HepG2 (cell line): ENCODE measurements at regions not wholly inside any gene's neighbourhood (a gene's known extent, or its start where the extent isn't known, plus 50 kb on each side); places are given as distances from the start of the nearest gene placed in this dataset.

Source experiments
- ATAC-seq: fragments of 200-7000 bp; cut with Tn5 transposase; 3 replicates; pipeline ENCODE4 v1.9.1; 2020; ENCODE audit warnings: mild to moderate bottlenecking, moderate library complexity
- BruUV-seq: library from RNA; stranded (reverse); fragments of 400-500 nt; replicated peaks from 2 replicates; lab custom pipeline; 2021; lab: Mats Ljungman, UMichigan
- CTCF ChIA-PET: fragments of 300-600 bp; formaldehyde crosslinking; extraction: SDS; loops from one replicate; lab custom pipeline; 2021; ENCODE audit warnings: low total read pairs, inconsistent platforms, low intra/inter-chr PET ratio; lab: Yijun Ruan, JAX
- POLR2A ChIA-PET: fragments of 350-600 bp; sonication (Branson Sonifier 250); formaldehyde crosslinking; loops from one replicate; lab custom pipeline; 2020; ENCODE audit warnings: antibody characterized with exemption, inconsistent platforms; lab: Yijun Ruan, JAX
- DNase-seq: peaks from one replicate; pipeline ENCODE4 v3.0.0-alpha.2; 2015; ENCODE audit warnings: low spot score
- FAIRE-seq: peaks from 3 replicates; lab custom pipeline; 2011; peaks lifted over from hg19 to GRCh38; lab: Jason Lieb, UNC
- H2AFZ ChIP-seq: one replicate; pipeline ENCODE4 v1.6.1; 2011; ENCODE audit warnings: low read length, inconsistent platforms
- H3K27ac ChIP-seq: fragments of 300-600 bp; 3 replicates; pipeline ENCODE4 v1.8.0; 2011; ENCODE audit warnings: mixed run types, mild to moderate bottlenecking, mixed read lengths, low read length, inconsistent platforms; ENCODE audit not compliant: insufficient read depth; ENCODE audit errors: extremely low read length
- H3K27me3 ChIP-seq, 2 experiments: fragments of 200-600 bp in 1 of 2; 2 replicates in 1 of 2; 3 replicates in 1 of 2; pipeline versions ENCODE4 v1.6.0 to v1.8.0; 2011; ENCODE audit warnings: low read length in 2 of 2, mild to moderate bottlenecking in 2 of 2, moderate library complexity in 2 of 2, inconsistent platforms in 1 of 2; ENCODE audit not compliant: insufficient read depth in 2 of 2, control insufficient read depth in 1 of 2
- H3K36me3 ChIP-seq, 2 experiments: fragments of 200-600 bp in 1 of 2; replicated peaks in 1 of 2; 2 replicates in 1 of 2; 3 replicates in 1 of 2; pipeline versions ENCODE4 v1.5.1 to v1.8.0; 2011; ENCODE audit warnings: low read length in 2 of 2, inconsistent platforms in 1 of 2; ENCODE audit not compliant: insufficient read depth in 2 of 2, control insufficient read depth in 1 of 2
- H3K4me1 ChIP-seq: 2 replicates; pipeline ENCODE4 v1.5.1; 2012; ENCODE audit warnings: low read length, inconsistent platforms; ENCODE audit not compliant: insufficient read depth
- H3K4me2 ChIP-seq: 2 replicates; pipeline ENCODE4 v1.6.0; 2011; ENCODE audit warnings: low read depth, low read length, inconsistent platforms
- H3K4me3 ChIP-seq, 3 experiments: fragments of 200-600 bp in 1 of 3; sonication (generic), shearing (Covaris generic) in 1 of 3; replicated peaks in 1 of 3; 2 replicates each; pipeline ENCODE4 v1.5.1; 2011 to 2016; ENCODE audit warnings: low read length in 3 of 3, inconsistent platforms in 2 of 3, low read depth in 2 of 3, mild to moderate bottlenecking in 2 of 3, control low read depth in 1 of 3, mixed read lengths in 1 of 3; ENCODE audit not compliant: insufficient read depth in 1 of 3
- H3K79me2 ChIP-seq: one replicate; pipeline ENCODE4 v1.6.1; 2011; ENCODE audit warnings: low read length, inconsistent platforms; ENCODE audit not compliant: insufficient read depth
- H3K9ac ChIP-seq: 2 replicates; pipeline ENCODE4 v1.6.0; 2011; ENCODE audit warnings: mild to moderate bottlenecking, low read depth, low read length, inconsistent platforms; ENCODE audit not compliant: insufficient read depth
- H3K9me3 ChIP-seq: 2 replicates; pipeline ENCODE4 v1.5.1; 2012; ENCODE audit warnings: mild to moderate bottlenecking, low read length
- H4K20me1 ChIP-seq: 2 replicates; pipeline ENCODE4 v1.6.0; 2011; ENCODE audit warnings: inconsistent platforms, mild to moderate bottlenecking, low read length, moderate library complexity; ENCODE audit not compliant: insufficient read depth
- GABPB1 ChIP-seq: IDR thresholded peaks from 2 replicates; pipeline ENCODE4 v1.6.1; 2016; ENCODE audit warnings: mild to moderate bottlenecking, missing genetic modification reagents, moderate library complexity, missing compliant biosample characterization
- HDAC1 ChIP-seq: sonication (generic); formaldehyde crosslinking; IDR thresholded peaks from 2 replicates; pipeline ENCODE4 v1.5.1; 2020; ENCODE audit warnings: mild to moderate bottlenecking, missing genetic modification reagents
- HNF4A ChIP-seq: sonication (generic); formaldehyde crosslinking; IDR thresholded peaks from 2 replicates; pipeline ENCODE4 v1.4.0; 2020; ENCODE audit warnings: missing genetic modification reagents
- MAFF ChIP-seq: IDR thresholded peaks from 2 replicates; pipeline ENCODE4 v1.6.1; 2011; ENCODE audit warnings: low read depth, low read length, improper control_type of control experiment
- MAFK ChIP-seq, 2 experiments: IDR thresholded peaks in 1 of 2; conservative IDR thresholded peaks in 1 of 2; 2 replicates each; pipeline ENCODE4 v1.6.1; 2011; ENCODE audit warnings: improper control_type of control experiment in 2 of 2, low read length in 2 of 2
- POLR2A ChIP-seq, 2 experiments: IDR thresholded peaks; 2 replicates each; pipeline ENCODE4 v1.6.1; 2011; ENCODE audit warnings: low read depth in 2 of 2, low read length in 2 of 2, mild to moderate bottlenecking in 1 of 2, moderate library complexity in 1 of 2; ENCODE audit not compliant: insufficient read depth in 1 of 2
- SMAD3 ChIP-seq: sonication (generic); formaldehyde crosslinking; IDR thresholded peaks from 2 replicates; pipeline ENCODE4 v1.4.0; 2020; ENCODE audit warnings: missing genetic modification reagents
- TCF7 ChIP-seq: sonication (generic); IDR thresholded peaks from 2 replicates; pipeline ENCODE4 v1.6.1; 2016; ENCODE audit warnings: antibody characterized with exemption, low read depth
- ZFP1 ChIP-seq: IDR thresholded peaks from 2 replicates; pipeline ENCODE4 v1.6.1; 2016
- ZNF136 ChIP-seq: sonication (generic); formaldehyde crosslinking; IDR thresholded peaks from 2 replicates; pipeline ENCODE4 v1.8.1; 2022; ENCODE audit warnings: low read depth, mild to moderate bottlenecking, moderate library complexity, missing genetic modification reagents
- ZNF414 ChIP-seq: sonication (generic); formaldehyde crosslinking; IDR thresholded peaks from 2 replicates; pipeline ENCODE4 v1.5.0; 2020; ENCODE audit warnings: missing genetic modification reagents
- ZNF432 ChIP-seq: sonication (generic); formaldehyde crosslinking; IDR thresholded peaks from 2 replicates; pipeline ENCODE4 v1.5.0; 2020; ENCODE audit warnings: missing genetic modification reagents, mild to moderate bottlenecking, borderline replicate concordance
- ZNF577 ChIP-seq: sonication (generic); formaldehyde crosslinking; IDR thresholded peaks from 2 replicates; pipeline ENCODE4 v1.4.0; 2020; ENCODE audit warnings: mild to moderate bottlenecking, low read depth, missing genetic modification reagents, borderline replicate concordance
- ZNF788 ChIP-seq: sonication (generic); formaldehyde crosslinking; IDR thresholded peaks from 2 replicates; pipeline ENCODE4 v1.5.0; 2020; ENCODE audit warnings: mild to moderate bottlenecking, missing genetic modification reagents, borderline replicate concordance
- ZZZ3 ChIP-seq: sonication (generic); formaldehyde crosslinking; IDR thresholded peaks from 2 replicates; pipeline ENCODE4 v1.4.0; 2020; ENCODE audit warnings: missing genetic modification reagents, mild to moderate bottlenecking, borderline replicate concordance
- WGBS: methylation state at CpG from one replicate; pipeline ENCODE4 v1.1.6; 2017; ENCODE audit warnings: low lambda C conversion rate; 5-methylcytosine and 5-hydroxymethylcytosine counted together
- in situ Hi-C: cut with HindIII; loops from 2 replicates; pipeline ENCODE4 v1.10.0; 2017; ENCODE audit warnings: low pct_unique_long_range_greater_than_20kb; ENCODE audit not compliant: extremely low pct_ligation_motif_present
- intact Hi-C: fragments of 100-400 bp; cut with micrococcal nuclease; formaldehyde crosslinking; loops from one replicate; pipeline ENCODE4 v1.10.0; 2022; ENCODE audit not compliant: unreplicated experiment
- TF ChIP-seq, protein P1 (sequence below): sonication (generic); formaldehyde crosslinking; IDR thresholded peaks from 2 replicates; pipeline ENCODE4 v1.5.1; 2020; ENCODE audit warnings: mild to moderate bottlenecking, moderate library complexity, missing genetic modification reagents

GRCh38 chr10:44051584-44052385 lies 333.1 kb downstream of the CXCL12 start:
- POLR2A ChIA-PET: no interaction called here
- peak; percentile 6 for DNase-seq
- in situ Hi-C loops (no loop called here), intact Hi-C loops (no loop called here)
- Histone ChIP-seq H4K20me1 (no peaks in the 10 kb centered on the region), H2AFZ (no peak overlapping the region), H3K9ac (no peak overlapping the region), H3K27me3 (peaks cover 0 to 7% of the 10 kb centered on the region in 2 experiments; a peak in 1 of 5 replicates), H3K36me3 (no peaks in the 10 kb centered on the region), H3K4me1 (peaks cover under 1% of the 10 kb centered on the region; the same call in 1 of the 2 replicates), H3K4me3 (no peak overlapping the region), H3K79me2 (no peaks in the 10 kb centered on the region), H3K9me3 (no peaks in the 10 kb centered on the region), H3K27ac (no peak overlapping the region), H3K4me2 (no peak overlapping the region)
- WGBS: 19% methylated on average over 10 of the region's 10 CpGs
- ATAC-seq: no peak
- FAIRE-seq: no peak
- TF ChIP-seq ZNF577 (CRISPR knock-in tag) (no peak), MAFF (peak; percentile 74), POLR2A (IDR thresholded peaks at IDR 0.05; ENCODE audit: insufficient read depth in 1 of 2, low read depth in 2 of 2, low read length in 2 of 2) (no peak), HNF4A (CRISPR knock-in tag) (no peak), MAFK (conservative IDR thresholded peaks at IDR 0.05 in 1 of 2, IDR thresholded peaks at IDR 0.05 in 1 of 2; ENCODE audit: low read length in 2 of 2) (peak; percentile 62 to 80)
- no TSS peak for BruUV-seq
- CTCF ChIA-PET: no interaction called here

GRCh38 chr10:44051091-44051490 lies 333.8 kb downstream of the CXCL12 start:
- WGBS: 6% methylated on average over 5 of the region's 5 CpGs
- Histone ChIP-seq H3K27me3 (peaks cover 0 to 8% of the 10 kb centered on the region in 2 experiments; a peak in 1 of 5 replicates), H3K4me1 (no peaks in the 10 kb centered on the region), H3K4me3 (no peak overlapping the region), H3K36me3 (no peaks in the 10 kb centered on the region), H3K9me3 (no peaks in the 10 kb centered on the region), H3K27ac (no peak overlapping the region), H4K20me1 (no peaks in the 10 kb centered on the region), H3K79me2 (no peaks in the 10 kb centered on the region), H2AFZ (no peak overlapping the region), H3K9ac (no peak overlapping the region), H3K4me2 (no peak overlapping the region)
- TF ChIP-seq, protein P1, sequence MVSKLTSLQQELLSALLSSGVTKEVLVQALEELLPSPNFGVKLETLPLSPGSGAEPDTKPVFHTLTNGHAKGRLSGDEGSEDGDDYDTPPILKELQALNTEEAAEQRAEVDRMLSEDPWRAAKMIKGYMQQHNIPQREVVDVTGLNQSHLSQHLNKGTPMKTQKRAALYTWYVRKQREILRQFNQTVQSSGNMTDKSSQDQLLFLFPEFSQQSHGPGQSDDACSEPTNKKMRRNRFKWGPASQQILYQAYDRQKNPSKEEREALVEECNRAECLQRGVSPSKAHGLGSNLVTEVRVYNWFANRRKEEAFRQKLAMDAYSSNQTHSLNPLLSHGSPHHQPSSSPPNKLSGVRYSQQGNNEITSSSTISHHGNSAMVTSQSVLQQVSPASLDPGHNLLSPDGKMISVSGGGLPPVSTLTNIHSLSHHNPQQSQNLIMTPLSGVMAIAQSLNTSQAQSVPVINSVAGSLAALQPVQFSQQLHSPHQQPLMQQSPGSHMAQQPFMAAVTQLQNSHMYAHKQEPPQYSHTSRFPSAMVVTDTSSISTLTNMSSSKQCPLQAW (CRISPR knock-in tag): no peak
- no peak for TF ChIP-seq TCF7
- no peak for TF ChIP-seq SMAD3 (CRISPR knock-in tag)
- TF ChIP-seq GABPB1 (CRISPR knock-in tag): no peak
- TF ChIP-seq ZNF136 (CRISPR knock-in tag): no peak
- no peak for TF ChIP-seq ZNF432 (CRISPR knock-in tag)
- no peak for TF ChIP-seq ZZZ3
- no peak for TF ChIP-seq ZNF414 (CRISPR knock-in tag)
- TF ChIP-seq ZFP1 (CRISPR knock-in tag): no peak
- TF ChIP-seq HDAC1 (CRISPR knock-in tag): no peak
- no peak for TF ChIP-seq ZNF788 (CRISPR knock-in tag)
- intact Hi-C loops: no loop called here
- DNase-seq: no peak
- no peak for FAIRE-seq
- no TSS peak for BruUV-seq
- in situ Hi-C loops: no loop called here
- POLR2A ChIA-PET: no interaction called here
- no peak for ATAC-seq
- CTCF ChIA-PET: no interaction called here
